ENCODE measurements at regions not wholly inside any gene's neighbourhood (a gene's known extent, or its start where the extent isn't known, plus 50 kb on each side); places are given as distances from the start of the nearest gene placed in this dataset.

- Histone ChIP-seq H3K36me3 (ENCODE audit: insufficient read depth, low read length) (no peaks in the 10 kb centered on the region), H3K27ac (ENCODE audit: low read depth, low read length) (no peak overlapping the region), H3K4me1 (ENCODE audit: insufficient read depth, low read length) (no peaks in the 10 kb centered on the region), H3K4me3 (ENCODE audit: low read length) (no peak overlapping the region), H3K9me3 (ENCODE audit: low read length) (no peaks in the 10 kb centered on the region), H3K27me3 (ENCODE audit: insufficient read depth, low read length, poor library complexity, severe bottlenecking) (no peaks in the 10 kb centered on the region)
- H3K27ac Mint-ChIP-seq, result no peak overlapping the region
- H3K4me3 Mint-ChIP-seq, result no peak overlapping the region
- H3K27me3 Mint-ChIP-seq, result no peaks in the 10 kb centered on the region
- ChIA-PET POLR2A (no interaction called here), CTCF (no interaction called here)
- no peaks in the 10 kb centered on the region for H3K4me1 Mint-ChIP-seq
- peaks cover 2 to 14% (median 4%) of the 10 kb centered on the region in 5 donors for H3K9me3 Mint-ChIP-seq
- no peak for DNase-seq
- no peaks in the 10 kb centered on the region for H3K36me3 Mint-ChIP-seq
Measured at GRCh38 chr3:145857956-145858355, 303.0 kb downstream of the PLOD2 start.

- ChIA-PET CTCF (no interaction called here), POLR2A (no interaction called here)
Measured at GRCh38 chr3:145864336-145864735, 296.6 kb downstream of the PLOD2 start.

GRCh38 chr3:145865399-145866018 lies 295.5 kb downstream of the PLOD2 start:
- Histone ChIP-seq H3K27ac (ENCODE audit: low read depth, low read length) (no peak overlapping the region), H3K36me3 (ENCODE audit: insufficient read depth, low read length) (no peaks in the 10 kb centered on the region), H3K27me3 (ENCODE audit: insufficient read depth, low read length, poor library complexity, severe bottlenecking) (no peaks in the 10 kb centered on the region), H3K4me3 (ENCODE audit: low read length) (no peak overlapping the region), H3K4me1 (ENCODE audit: insufficient read depth, low read length) (no peaks in the 10 kb centered on the region), H3K9me3 (ENCODE audit: low read length) (no peaks in the 10 kb centered on the region)
- ChIA-PET POLR2A (no interaction called here), CTCF (no interaction called here)
- Mint-ChIP-seq H3K4me3 (no peak overlapping the region), H3K9me3 (peaks cover 0 to 10% (median 2%) of the 10 kb centered on the region in 5 donors), H3K27ac (no peak overlapping the region), H3K27me3 (no peaks in the 10 kb centered on the region), H3K4me1 (no peaks in the 10 kb centered on the region), H3K36me3 (no peaks in the 10 kb centered on the region)
- no peak for DNase-seq

More at GRCh38 chr3:145864336-145864735, 296.6 kb downstream of the PLOD2 start:
- H3K4me1 Mint-ChIP-seq, result no peaks in the 10 kb centered on the region
- H3K4me3 Mint-ChIP-seq, result no peak overlapping the region
- Histone ChIP-seq H3K27me3 (ENCODE audit: insufficient read depth, low read length, poor library complexity, severe bottlenecking) (no peaks in the 10 kb centered on the region), H3K4me1 (ENCODE audit: insufficient read depth, low read length) (no peaks in the 10 kb centered on the region), H3K9me3 (ENCODE audit: low read length) (no peaks in the 10 kb centered on the region), H3K36me3 (ENCODE audit: insufficient read depth, low read length) (no peaks in the 10 kb centered on the region), H3K4me3 (ENCODE audit: low read length) (no peak overlapping the region), H3K27ac (ENCODE audit: low read depth, low read length) (no peak overlapping the region)
- H3K27ac Mint-ChIP-seq, result no peak overlapping the region
- H3K27me3 Mint-ChIP-seq, result no peaks in the 10 kb centered on the region
- no peaks in the 10 kb centered on the region for H3K36me3 Mint-ChIP-seq
- peaks cover 0 to 16% (median 4%) of the 10 kb centered on the region in 5 donors for H3K9me3 Mint-ChIP-seq
- DNase-seq, result no peak

GRCh38 chr3:145869958-145870357 lies 291.0 kb downstream of the PLOD2 start:
- H3K9me3 Mint-ChIP-seq, result peaks cover 0 to 17% (median 8%) of the 10 kb centered on the region in 5 donors
- POLR2A ChIA-PET, result no interaction called here
- H3K36me3 ChIP-seq (ENCODE audit: insufficient read depth, low read length), result no peaks in the 10 kb centered on the region

GRCh38 chr3:145882436-145882835 lies 278.5 kb downstream of the PLOD2 start:
- Mint-ChIP-seq H3K27me3 (no peaks in the 10 kb centered on the region), H3K9me3 (peaks cover 0 to 11% (median 8%) of the 10 kb centered on the region in 5 donors), H3K36me3 (no peaks in the 10 kb centered on the region), H3K4me1 (no peaks in the 10 kb centered on the region), H3K27ac (no peak overlapping the region), H3K4me3 (no peak overlapping the region)
- no peaks in the 10 kb centered on the region for H3K4me1 ChIP-seq (ENCODE audit: insufficient read depth, low read length)
- H3K27me3 ChIP-seq (ENCODE audit: insufficient read depth, low read length, poor library complexity, severe bottlenecking), result no peaks in the 10 kb centered on the region
- CTCF ChIA-PET, result no interaction called here
- H3K36me3 ChIP-seq (ENCODE audit: insufficient read depth, low read length), result no peaks in the 10 kb centered on the region
- no peak overlapping the region for H3K27ac ChIP-seq (ENCODE audit: low read depth, low read length)
- H3K4me3 ChIP-seq (ENCODE audit: low read length), result no peak overlapping the region
- no peaks in the 10 kb centered on the region for H3K9me3 ChIP-seq (ENCODE audit: low read length)
- DNase-seq, result no peak
- POLR2A ChIA-PET, result no interaction called here

More at GRCh38 chr3:145869958-145870357, 291.0 kb downstream of the PLOD2 start:
- no peaks in the 10 kb centered on the region for H3K36me3 Mint-ChIP-seq
- CTCF ChIA-PET, result no interaction called here
- no peak overlapping the region for H3K27ac Mint-ChIP-seq
- H3K4me1 Mint-ChIP-seq, result no peaks in the 10 kb centered on the region
- Histone ChIP-seq H3K4me3 (ENCODE audit: low read length) (no peak overlapping the region), H3K9me3 (ENCODE audit: low read length) (no peaks in the 10 kb centered on the region), H3K4me1 (ENCODE audit: insufficient read depth, low read length) (no peaks in the 10 kb centered on the region), H3K27me3 (ENCODE audit: insufficient read depth, low read length, poor library complexity, severe bottlenecking) (no peaks in the 10 kb centered on the region), H3K27ac (ENCODE audit: low read depth, low read length) (no peak overlapping the region)
- no peaks in the 10 kb centered on the region for H3K27me3 Mint-ChIP-seq
- no peak for DNase-seq
- H3K4me3 Mint-ChIP-seq, result no peak overlapping the region

- Mint-ChIP-seq H3K9me3 (peaks cover 2 to 11% (median 8%) of the 10 kb centered on the region in 5 donors), H3K36me3 (no peaks in the 10 kb centered on the region), H3K4me1 (no peaks in the 10 kb centered on the region), H3K27ac (no peak overlapping the region), H3K4me3 (no peak overlapping the region), H3K27me3 (no peaks in the 10 kb centered on the region)
- H3K27me3 ChIP-seq (ENCODE audit: insufficient read depth, low read length, poor library complexity, severe bottlenecking), result no peaks in the 10 kb centered on the region
- H3K9me3 ChIP-seq (ENCODE audit: low read length), result no peaks in the 10 kb centered on the region
- no peaks in the 10 kb centered on the region for H3K36me3 ChIP-seq (ENCODE audit: insufficient read depth, low read length)
- POLR2A ChIA-PET, result no interaction called here
- no peak overlapping the region for H3K27ac ChIP-seq (ENCODE audit: low read depth, low read length)
- no peaks in the 10 kb centered on the region for H3K4me1 ChIP-seq (ENCODE audit: insufficient read depth, low read length)
- no peak for DNase-seq
- CTCF ChIA-PET, result no interaction called here
- H3K4me3 ChIP-seq (ENCODE audit: low read length), result no peak overlapping the region
Measured at GRCh38 chr3:145889730-145890129, 271.3 kb downstream of the PLOD2 start.

GRCh38 chr3:145892869-145893268 lies 268.1 kb downstream of the PLOD2 start:
- H3K9me3 Mint-ChIP-seq, result peaks cover 2 to 14% (median 3%) of the 10 kb centered on the region in 5 donors
- ChIA-PET CTCF (no interaction called here), POLR2A (no interaction called here)
- Histone ChIP-seq H3K36me3 (ENCODE audit: insufficient read depth, low read length) (no peaks in the 10 kb centered on the region), H3K4me1 (ENCODE audit: insufficient read depth, low read length) (no peaks in the 10 kb centered on the region), H3K4me3 (ENCODE audit: low read length) (no peak overlapping the region), H3K27me3 (ENCODE audit: insufficient read depth, low read length, poor library complexity, severe bottlenecking) (no peaks in the 10 kb centered on the region), H3K9me3 (ENCODE audit: low read length) (no peaks in the 10 kb centered on the region), H3K27ac (ENCODE audit: low read depth, low read length) (no peak overlapping the region)
- no peak overlapping the region for H3K27ac Mint-ChIP-seq
- no peaks in the 10 kb centered on the region for H3K27me3 Mint-ChIP-seq
- peaks cover 0 to 4% (median 0%) of the 10 kb centered on the region in 3 donors for H3K36me3 Mint-ChIP-seq
- H3K4me3 Mint-ChIP-seq, result no peak overlapping the region
- no peaks in the 10 kb centered on the region for H3K4me1 Mint-ChIP-seq
- DNase-seq, result no peak

GRCh38 chr3:145893331-145893730 lies 267.7 kb downstream of the PLOD2 start:
- H3K4me1 ChIP-seq (ENCODE audit: insufficient read depth, low read length), result no peaks in the 10 kb centered on the region
- H3K36me3 ChIP-seq (ENCODE audit: insufficient read depth, low read length), result no peaks in the 10 kb centered on the region
- no peaks in the 10 kb centered on the region for H3K9me3 ChIP-seq (ENCODE audit: low read length)
- H3K4me1 Mint-ChIP-seq, result no peaks in the 10 kb centered on the region
- no peaks in the 10 kb centered on the region for H3K27me3 ChIP-seq (ENCODE audit: insufficient read depth, low read length, poor library complexity, severe bottlenecking)
- H3K36me3 Mint-ChIP-seq, result peaks cover 0 to 4% (median 0%) of the 10 kb centered on the region in 3 donors
- ChIA-PET CTCF (no interaction called here), POLR2A (no interaction called here)
- H3K27ac ChIP-seq (ENCODE audit: low read depth, low read length), result no peak overlapping the region
- DNase-seq, result no peak
- no peak overlapping the region for H3K27ac Mint-ChIP-seq
- H3K4me3 ChIP-seq (ENCODE audit: low read length), result no peak overlapping the region
- H3K4me3 Mint-ChIP-seq, result no peak overlapping the region
- peaks cover 2 to 16% (median 3%) of the 10 kb centered on the region in 5 donors for H3K9me3 Mint-ChIP-seq
- H3K27me3 Mint-ChIP-seq, result no peaks in the 10 kb centered on the region

All from CD8-positive, alpha-beta memory T cell (primary cell).